ENCODE measurements at regions not wholly inside any gene's neighbourhood (a gene's known extent, or its start where the extent isn't known, plus 50 kb on each side); places are given as distances from the start of the nearest gene placed in this dataset.

- no peak for DNase-seq
Observed at GRCh38 chr2:216320852-216321251, 51.4 kb downstream of the MARCHF4 start.

DNA sequence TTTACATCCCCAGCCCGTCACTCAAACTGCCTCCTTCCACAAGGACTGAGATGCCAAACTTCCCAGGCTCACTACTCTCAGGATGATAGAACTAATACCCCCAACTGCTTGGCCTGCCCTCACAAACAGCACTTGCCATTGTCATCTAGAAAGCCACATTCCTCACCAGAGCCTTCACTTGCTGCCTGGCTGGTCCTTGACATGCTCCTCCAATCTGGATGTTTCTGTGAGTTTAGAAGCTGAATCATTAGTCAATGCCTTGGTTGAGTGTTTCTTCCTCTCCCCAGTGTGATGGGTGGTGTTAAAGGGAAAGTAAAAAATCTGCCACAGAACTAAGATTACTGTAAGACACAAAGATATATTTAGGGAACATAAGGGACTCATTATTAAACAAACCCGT lies 52.5 kb downstream of the MARCHF4 start:
- no peak for DNase-seq

DNA sequence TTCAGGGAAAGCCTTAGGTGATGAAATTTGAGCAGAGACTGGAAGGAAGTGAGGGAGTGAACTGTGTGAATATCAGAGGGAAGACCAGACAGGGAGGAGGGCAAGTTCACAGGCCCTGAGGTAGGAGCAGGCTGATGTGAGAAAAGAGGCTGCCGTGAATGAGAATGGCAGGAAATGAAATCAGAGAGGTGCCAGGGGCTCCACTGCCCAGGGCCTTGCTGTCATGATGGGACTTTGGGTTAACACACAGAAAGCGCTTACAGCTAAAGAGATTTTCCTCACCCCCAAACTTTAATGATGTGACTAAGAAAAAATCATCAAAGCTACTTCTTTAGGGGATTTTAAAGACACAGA lies 53.8 kb downstream of the MARCHF4 start:
- no peak for DNase-seq

DNA sequence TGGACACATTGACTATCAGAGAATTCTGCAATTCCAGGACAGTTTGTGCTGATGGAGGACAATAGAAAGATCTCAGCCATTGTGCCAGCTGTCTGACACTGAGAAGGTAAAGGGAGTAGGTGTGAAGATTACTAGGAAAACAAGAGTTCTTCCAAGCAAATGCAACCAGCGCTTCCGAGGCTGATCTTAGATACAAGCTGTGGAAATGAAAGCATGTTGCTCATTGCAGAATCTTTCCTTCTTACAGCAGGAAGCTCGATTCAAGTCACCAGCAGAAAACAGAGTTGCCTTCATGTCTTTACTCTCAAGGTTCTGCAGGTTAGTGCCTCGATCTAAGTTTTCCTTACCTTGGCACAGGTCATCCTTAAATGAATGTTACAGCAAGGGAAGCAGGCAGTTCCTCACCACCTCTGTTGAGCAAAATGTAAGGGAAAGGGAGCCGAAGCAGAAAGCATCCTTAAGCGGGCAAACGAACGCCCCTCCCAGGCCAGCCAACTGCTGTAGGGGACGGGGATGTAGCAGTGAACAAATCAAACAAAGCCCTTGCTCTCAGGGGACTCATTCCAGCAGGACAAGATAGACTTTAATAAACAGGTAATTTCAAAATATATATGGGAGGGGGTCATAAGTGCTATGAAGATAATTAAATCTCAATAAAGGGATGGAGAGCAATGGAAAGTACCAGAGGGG lies 54.3 kb downstream of the MARCHF4 start:
- DNase-seq: no peak

- DNase-seq: no peak
Observed at GRCh38 chr2:216316743-216317142, 55.5 kb downstream of the MARCHF4 start.

DNA sequence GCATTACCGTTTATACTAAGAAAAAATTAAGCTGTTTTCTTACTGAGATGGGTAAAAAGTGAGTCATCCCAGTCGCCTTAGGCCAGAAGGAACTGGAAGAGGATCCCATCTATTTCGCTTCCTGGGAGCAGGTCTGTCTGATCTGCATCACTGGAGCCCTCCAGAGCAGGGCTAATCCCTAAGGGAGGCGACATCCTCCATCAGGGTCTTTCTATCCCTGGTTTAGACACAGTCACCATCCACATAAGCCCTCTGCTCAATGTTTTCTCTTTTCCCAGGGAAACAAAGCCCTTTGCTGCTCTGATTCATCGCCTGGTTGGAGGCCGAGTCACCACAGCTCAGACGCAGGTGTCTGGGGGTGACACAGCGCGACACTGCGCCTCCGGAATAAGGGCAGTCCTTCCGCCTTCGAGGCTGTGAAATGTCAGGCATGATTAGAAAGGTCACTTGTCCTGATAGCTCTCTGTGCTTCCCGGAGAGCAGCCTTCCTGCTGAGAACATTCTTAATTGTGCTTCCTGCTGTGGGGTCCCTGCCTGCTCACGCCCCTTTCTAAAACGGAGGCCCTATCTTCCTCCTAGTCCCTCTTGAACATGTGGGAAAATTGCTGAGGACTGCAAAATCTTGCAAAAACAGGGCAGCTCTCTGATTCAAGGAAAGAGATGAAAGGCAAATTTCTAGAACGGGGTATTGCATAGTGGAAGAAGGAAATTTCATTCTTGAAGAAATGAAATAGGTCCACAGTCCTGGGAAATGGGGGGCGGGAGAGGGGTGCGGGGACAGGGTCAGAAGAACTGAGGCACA lies 56.3 kb downstream of the MARCHF4 start:
- DNase-seq: no peak

DNA sequence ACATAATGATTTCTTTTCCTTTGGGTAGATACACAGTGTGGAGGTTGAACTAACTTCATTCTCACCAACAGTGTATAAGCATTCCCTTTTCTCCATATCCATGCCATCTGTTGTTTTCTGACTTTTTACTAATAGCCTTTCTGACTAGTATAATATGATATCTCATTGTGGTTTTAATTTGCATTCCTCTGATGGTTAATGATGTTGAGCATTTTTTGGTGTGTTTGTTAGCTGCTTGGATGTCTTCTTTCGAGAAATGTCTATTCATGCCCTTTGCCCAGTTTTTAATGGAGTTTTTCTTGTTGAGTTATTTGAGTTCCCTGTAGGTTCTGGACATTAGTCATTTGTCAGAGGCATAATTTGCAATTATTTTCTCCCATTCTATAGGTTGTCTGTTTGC lies 59.8 kb downstream of the MARCHF4 start:
- DNase-seq: no peak

- DNase-seq: no peak
Observed at GRCh38 chr2:216308576-216308975, 63.7 kb downstream of the MARCHF4 start.

- no peak for DNase-seq
Observed at GRCh38 chr2:216307496-216307895, 64.8 kb downstream of the MARCHF4 start.

- DNase-seq: no peak
Observed at GRCh38 chr2:216306868-216307267, 65.4 kb downstream of the MARCHF4 start.

- DNase-seq: no peak
Observed at GRCh38 chr2:216305574-216305973, 66.7 kb downstream of the MARCHF4 start.

GRCh38 chr2:216302981-216303676 lies 69.2 kb downstream of the MARCHF4 start:
- DNase-seq: no peak

- no peak for DNase-seq
Observed at GRCh38 chr2:216300906-216301305, 71.4 kb downstream of the MARCHF4 start.

- DNase-seq: no peak
Observed at GRCh38 chr2:216299588-216299987, 72.7 kb downstream of the MARCHF4 start.

GRCh38 chr2:216298719-216299495 lies 73.4 kb downstream of the MARCHF4 start:
- DNase-seq: no peak

DNA sequence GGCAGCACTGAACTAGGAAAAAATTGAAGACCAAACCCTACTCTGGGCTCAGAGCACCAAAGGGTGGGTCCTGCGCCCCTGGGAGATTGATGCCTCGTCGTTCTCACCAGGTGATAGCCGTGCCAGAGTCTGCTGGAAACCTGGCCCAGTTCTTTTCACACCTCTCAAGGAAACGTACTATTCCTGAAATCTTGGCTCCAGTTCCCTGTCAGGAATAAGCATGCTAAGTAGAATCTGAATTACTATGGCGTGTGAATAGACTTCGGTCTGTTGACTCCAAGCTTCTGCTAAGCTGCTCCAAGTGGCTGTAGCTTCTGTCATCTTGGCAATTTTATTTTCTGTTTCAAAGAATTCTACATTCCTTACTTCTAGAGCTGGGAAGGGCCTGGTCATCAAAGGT lies 75.4 kb downstream of the MARCHF4 start:
- DNase-seq: no peak

DNA sequence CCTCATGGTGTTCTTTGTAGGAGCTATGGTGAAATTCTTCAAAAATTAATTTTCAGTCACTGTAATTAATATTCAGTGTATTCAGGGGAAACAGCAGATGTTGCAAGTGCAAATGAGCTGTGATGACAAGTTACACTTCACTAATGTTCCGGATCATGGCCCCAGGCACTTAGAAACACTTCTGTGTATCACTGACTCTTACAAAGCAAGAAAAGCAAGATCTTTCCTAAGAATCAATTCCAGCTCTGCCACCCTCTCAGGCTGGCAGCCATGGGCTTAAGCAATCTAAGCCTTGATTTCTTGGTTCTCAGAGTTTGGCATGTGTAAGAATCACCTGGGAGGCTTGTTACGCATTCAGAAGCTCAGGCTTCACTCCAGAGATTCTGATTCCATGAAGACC lies 78.0 kb downstream of the MARCHF4 start:
- no peak for DNase-seq

GRCh38 chr2:216293883-216294282 lies 78.4 kb downstream of the MARCHF4 start:
- DNase-seq: no peak

DNA sequence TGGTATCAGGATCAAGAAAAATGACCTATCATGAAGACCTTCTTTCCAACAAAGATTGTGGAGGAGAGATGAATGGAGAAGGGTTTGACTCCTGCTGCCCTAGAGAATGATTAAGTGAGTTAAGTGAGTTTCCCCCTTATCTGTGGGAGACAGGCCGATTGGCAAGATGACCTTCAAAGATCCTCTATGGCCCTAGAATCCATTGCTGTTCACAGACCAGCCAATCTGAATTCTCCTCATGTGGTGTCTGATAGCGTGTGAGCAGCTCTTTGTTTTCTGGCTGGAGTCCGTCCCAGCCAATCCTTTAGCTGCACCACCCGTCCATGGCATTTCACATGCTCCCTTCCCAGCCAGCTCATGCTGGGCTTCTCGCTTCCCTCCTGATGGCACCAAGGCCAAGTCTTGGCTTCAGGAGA lies 79.4 kb downstream of the MARCHF4 start:
- no peak for DNase-seq

GRCh38 chr2:216292475-216292874 lies 79.8 kb downstream of the MARCHF4 start:
- no peak for DNase-seq

DNA sequence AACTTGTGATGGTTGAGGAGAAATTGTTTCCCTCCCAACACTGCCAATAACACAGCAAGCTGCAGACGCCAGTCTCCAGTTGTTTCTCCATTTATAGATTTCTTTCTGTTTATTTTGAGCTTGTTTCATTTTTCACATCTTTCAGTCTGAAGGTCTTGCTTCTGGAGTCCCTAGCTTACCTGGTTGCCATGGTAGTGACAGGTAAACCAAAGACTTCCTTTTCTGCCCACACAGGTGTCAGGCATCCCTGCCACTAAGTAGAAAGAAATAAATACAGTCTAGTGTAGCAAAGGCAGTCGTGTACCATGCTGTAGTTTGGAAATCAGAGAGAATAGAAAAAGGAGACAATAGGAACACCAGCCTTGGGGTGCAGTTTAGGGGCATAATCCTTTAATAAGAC lies 82.8 kb downstream of the MARCHF4 start:
- DNase-seq: no peak

DNA sequence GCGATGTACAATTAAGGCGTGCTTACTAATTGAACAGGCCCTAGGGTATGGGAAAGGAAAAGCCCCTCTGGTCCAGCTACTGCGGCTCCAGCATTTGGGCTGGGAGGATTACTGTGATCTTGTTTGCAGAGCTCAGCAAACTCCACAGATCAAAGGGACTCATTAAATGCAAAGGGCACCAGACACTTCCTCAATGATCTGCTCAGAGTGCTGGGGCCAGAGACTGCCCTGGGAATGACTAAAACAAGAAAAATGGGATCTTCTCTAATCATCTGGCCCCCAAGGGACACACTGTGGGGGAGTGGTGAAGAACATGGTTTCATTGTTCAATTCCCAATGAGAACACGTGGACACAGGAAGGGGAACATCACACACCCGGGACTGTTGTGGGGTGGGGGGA lies 85.0 kb downstream of the MARCHF4 start:
- no peak for DNase-seq

Data from muscle of arm (tissue), 1 donor.